ENCODE measurements at regions not wholly inside any gene's neighbourhood (a gene's known extent, or its start where the extent isn't known, plus 50 kb on each side); places are given as distances from the start of the nearest gene placed in this dataset.
"Not testable (repeated sequence)": the region's sequence is repeated elsewhere in the genome, so short reads cannot be mapped to it uniquely, and the experiment has no call there.

GRCh38 chr2:121157481-121157880, 127.5 kb downstream of the TFCP2L1 start:
- DNase-seq; H3K27ac Mint-ChIP-seq; H3K36me3 Mint-ChIP-seq; H3K4me3 Mint-ChIP-seq; H3K9me3 Mint-ChIP-seq (ENCODE audit: low read depth); H3K27me3 Mint-ChIP-seq; H3K4me1 Mint-ChIP-seq; ATAC-seq; CTCF ChIA-PET: not testable (repeated sequence)

DNA sequence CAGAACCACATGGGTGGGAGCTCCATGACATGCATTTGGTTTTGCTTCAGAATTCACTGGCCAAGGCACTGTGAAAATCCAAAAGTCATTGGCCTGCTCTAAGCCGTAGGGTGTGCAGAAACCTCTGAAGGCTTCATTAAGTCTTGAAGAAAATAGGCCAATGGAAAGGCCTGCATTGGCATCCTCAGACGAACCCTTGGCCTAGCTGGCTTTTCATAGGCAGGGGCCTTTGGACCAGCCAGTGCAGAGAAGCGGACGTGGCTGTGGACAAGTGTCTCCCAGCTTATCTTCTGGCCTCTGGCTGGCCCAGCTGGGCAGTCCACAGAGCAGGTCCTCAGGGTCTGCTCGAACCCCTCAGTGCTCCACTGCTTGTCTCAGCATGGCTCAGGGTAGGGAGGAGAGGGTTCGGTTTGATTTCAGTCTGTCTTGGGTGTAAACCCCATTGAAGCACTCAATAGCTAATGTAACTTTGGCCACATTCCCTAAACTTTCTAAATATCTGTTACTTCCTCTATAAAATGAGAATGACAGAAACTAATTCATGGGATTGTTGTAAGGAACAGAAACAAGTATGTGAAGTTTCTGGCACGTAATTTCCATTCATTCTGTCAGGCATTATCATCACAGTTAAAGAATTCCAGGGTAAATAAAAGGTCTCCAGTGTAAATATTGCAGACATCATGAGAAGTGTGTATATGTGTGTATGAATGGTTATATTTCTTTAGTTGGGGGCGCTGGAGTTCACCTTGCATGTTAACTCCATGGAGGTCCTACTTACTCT, 125.5 kb downstream of the TFCP2L1 start:
- H3K4me3 Mint-ChIP-seq: no peak overlapping the region
- H3K36me3 Mint-ChIP-seq: peaks cover 2% of the 10 kb centered on the region
- no peaks in the 10 kb centered on the region for H3K4me1 Mint-ChIP-seq
- no peaks in the 10 kb centered on the region for H3K27me3 Mint-ChIP-seq
- ATAC-seq: no peak
- CTCF ChIA-PET: no interaction called here
- DNase-seq: no peak
- H3K9me3 Mint-ChIP-seq (ENCODE audit: low read depth): peaks cover 16% of the 10 kb centered on the region
- no peak overlapping the region for H3K27ac Mint-ChIP-seq

DNA sequence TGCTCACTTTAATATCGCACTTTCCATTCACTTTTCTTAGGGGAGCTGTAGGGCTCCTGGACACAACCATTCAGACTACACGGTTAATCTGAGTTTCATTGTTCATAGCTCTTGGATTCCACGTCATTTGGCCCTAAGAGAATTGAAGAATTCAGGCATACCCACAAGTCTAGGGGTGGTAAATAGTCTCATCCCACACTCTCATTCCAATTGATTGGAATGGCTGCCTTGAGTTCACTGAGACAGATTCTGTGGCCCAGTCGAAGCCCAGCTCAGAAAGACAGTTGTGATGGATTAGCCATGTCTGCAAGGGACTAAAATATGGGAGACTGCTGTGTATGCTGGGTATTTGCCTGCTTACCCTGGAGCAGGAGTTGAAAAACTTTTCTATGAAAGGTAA, 124.6 kb downstream of the TFCP2L1 start:
- Mint-ChIP-seq H3K4me3 (no peak overlapping the region), H3K27ac (no peak overlapping the region), H3K4me1 (no peaks in the 10 kb centered on the region), H3K27me3 (no peaks in the 10 kb centered on the region), H3K36me3 (peaks cover 2% of the 10 kb centered on the region), H3K9me3 (ENCODE audit: low read depth) (peaks cover 16% of the 10 kb centered on the region)
- ATAC-seq: no peak
- CTCF ChIA-PET: no interaction called here
- DNase-seq: no peak

GRCh38 chr2:121161272-121161671, 123.7 kb downstream of the TFCP2L1 start:
- Mint-ChIP-seq H3K27me3 (no peaks in the 10 kb centered on the region), H3K9me3 (ENCODE audit: low read depth) (peaks cover 16% of the 10 kb centered on the region), H3K27ac (no peak overlapping the region), H3K4me1 (no peaks in the 10 kb centered on the region), H3K36me3 (peaks cover 2% of the 10 kb centered on the region), H3K4me3 (no peak overlapping the region)
- DNase-seq (no peak), ATAC-seq (no peak)
- CTCF ChIA-PET: no interaction called here

GRCh38 chr2:121162893-121163292, 122.1 kb downstream of the TFCP2L1 start:
- H3K4me3 Mint-ChIP-seq: no peak overlapping the region
- DNase-seq (no peak), ATAC-seq (no peak)
- H3K27ac Mint-ChIP-seq: no peak overlapping the region
- peaks cover 12% of the 10 kb centered on the region for H3K9me3 Mint-ChIP-seq (ENCODE audit: low read depth)
- CTCF ChIA-PET: no interaction called here
- H3K36me3 Mint-ChIP-seq: peaks cover 2% of the 10 kb centered on the region
- H3K27me3 Mint-ChIP-seq: no peaks in the 10 kb centered on the region
- H3K4me1 Mint-ChIP-seq: no peaks in the 10 kb centered on the region

GRCh38 chr2:121164042-121164441, 121.0 kb downstream of the TFCP2L1 start:
- Mint-ChIP-seq H3K4me1 (no peaks in the 10 kb centered on the region), H3K36me3 (no peaks in the 10 kb centered on the region), H3K4me3 (no peak overlapping the region), H3K27me3 (no peaks in the 10 kb centered on the region), H3K9me3 (ENCODE audit: low read depth) (peaks cover 8% of the 10 kb centered on the region), H3K27ac (no peak overlapping the region)
- DNase-seq (no peak), ATAC-seq (no peak)
- CTCF ChIA-PET: interaction anchor here (0.7 kb wide), 1 partner anchor 426 kb away, joined by 3 read pairs; no protein-coding TSS in a partner anchor

DNA sequence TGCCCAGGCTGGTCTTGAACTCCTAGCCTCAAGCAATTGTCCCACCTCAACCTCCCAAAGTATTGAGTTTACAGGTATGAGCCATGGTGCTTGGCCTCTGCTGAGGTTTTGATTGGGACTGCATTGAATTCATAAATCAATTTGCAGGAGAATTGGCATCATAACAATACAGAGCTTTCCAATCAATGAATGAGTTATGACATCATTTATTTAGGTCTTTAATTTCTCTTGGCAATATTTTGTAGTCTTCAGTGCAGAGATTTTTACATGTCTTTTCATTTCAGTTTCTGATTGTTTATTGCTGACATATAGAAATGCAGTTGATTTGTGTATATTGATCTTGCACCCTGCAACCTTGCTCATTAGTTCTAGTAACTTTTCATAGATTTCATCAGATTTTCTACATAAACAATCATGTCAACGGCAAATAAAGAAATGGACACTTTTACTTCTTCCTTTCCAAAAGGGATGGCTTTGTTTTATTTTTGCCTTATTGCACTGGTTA, 119.9 kb downstream of the TFCP2L1 start:
- Mint-ChIP-seq H3K36me3 (no peaks in the 10 kb centered on the region), H3K4me1 (no peaks in the 10 kb centered on the region), H3K9me3 (ENCODE audit: low read depth) (peaks cover 8% of the 10 kb centered on the region), H3K27ac (no peak overlapping the region), H3K27me3 (no peaks in the 10 kb centered on the region), H3K4me3 (no peak overlapping the region)
- CTCF ChIA-PET: no interaction called here
- no peak for ATAC-seq
- no peak for DNase-seq
